NOMO-1 (cell line): ENCODE measurements at regions not wholly inside any gene's neighbourhood (a gene's known extent, or its start where the extent isn't known, plus 50 kb on each side); places are given as distances from the start of the nearest gene placed in this dataset.

ENCODE experiments used
- DNase-seq, 2 experiments: peaks; one replicate each; lab custom pipeline; 2025; ENCODE audit not compliant: unreplicated experiment in 2 of 2; lab: John Stamatoyannopoulos, UW

DNA sequence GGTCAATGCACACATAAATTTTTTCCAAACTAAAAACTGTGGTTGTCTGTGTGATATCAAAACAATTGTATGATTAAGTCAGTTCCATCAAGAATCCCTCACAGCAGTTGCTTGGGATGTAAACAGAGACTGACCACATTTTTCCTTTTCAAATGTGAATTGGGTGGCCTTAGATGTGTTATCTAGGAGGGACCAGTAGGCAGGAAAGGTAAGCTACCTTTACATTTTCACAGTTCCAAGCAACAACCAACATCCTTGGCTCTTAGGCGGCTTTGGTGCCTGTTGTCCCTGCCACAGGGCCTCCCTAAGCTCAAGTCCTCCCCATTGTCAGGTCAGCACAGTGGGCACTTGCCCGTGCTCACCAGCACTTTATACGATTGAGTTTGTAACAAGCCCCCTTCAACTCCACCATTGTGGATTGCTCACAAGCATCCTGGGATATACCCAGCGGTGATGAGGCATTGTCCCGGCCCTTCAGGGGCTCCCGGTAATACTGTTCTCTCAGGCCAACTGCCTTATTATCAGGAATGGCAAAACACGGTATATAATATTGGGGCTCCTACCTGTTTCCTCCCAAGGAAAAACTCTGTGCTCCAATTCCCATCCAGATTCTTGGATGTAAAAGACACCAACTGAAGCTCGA is 114.9 kb upstream of the ANKRD1 start:
- no peak for DNase-seq

DNA sequence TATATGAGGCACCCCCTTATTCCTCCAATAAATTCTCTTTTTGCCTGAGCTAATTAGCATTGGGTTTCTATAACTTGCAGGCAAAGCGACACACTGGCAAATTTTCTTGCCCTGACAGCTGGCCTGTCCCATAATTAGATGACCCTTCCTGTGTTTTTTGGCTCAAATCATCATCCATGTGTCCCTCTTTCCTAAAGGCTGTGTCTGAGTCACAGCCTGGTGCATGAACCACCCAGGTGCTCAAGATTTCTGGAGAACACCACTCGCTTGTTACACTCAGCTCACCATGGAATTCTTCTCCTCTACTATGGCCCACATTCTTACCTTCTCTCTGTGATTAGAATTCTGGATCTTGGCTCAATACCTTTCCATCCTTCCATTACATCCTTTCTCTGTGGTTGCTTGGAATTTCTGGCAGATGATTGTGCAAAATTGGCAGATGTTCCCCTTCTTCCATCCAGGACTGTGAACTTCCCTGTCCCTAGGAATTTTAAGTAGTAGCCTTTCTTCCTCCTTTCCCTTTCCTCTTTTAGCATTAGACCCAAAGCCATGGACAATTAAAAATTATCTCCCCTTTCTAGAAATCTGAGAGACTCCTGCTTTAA is 116.0 kb upstream of the ANKRD1 start:
- no peak for DNase-seq

DNA sequence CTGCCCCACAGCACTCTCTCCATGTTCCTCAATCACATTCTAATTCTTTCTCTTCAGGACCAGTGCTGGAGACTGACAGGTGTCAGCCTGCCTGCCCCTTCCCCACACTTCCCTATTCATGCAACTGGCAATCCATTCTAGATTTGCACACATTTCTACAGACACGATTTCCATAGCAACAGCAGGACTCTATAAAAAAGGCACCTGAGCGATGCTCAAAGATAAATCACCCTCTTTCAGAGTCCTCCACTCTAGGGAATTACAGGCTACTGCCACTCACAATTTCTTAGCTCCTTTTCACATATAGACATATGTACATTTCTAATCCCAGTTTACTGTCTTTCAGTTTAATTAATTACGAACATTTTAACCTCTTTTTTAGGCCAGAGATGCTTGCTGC is 118.1 kb upstream of the ANKRD1 start:
- DNase-seq, result no peak

DNA sequence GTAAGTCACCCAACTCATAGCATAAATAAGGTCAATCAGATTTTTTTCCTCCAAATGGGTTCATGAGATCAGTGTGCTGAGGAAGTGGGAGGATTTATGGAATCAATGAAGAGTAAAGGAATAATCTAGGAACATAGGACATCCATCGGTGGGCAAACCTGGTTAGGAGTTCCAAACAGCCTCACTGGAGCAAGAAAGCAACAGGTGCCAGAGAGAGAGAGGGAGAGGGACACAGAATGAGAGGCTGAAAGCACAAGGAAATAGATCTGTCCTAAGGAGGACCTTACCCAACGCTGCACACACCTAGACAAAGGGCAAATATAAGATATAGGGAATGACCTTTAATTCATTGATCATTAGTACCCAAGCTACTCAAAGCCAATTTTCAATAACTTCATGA is 119.5 kb upstream of the ANKRD1 start:
- no peak for DNase-seq

DNA sequence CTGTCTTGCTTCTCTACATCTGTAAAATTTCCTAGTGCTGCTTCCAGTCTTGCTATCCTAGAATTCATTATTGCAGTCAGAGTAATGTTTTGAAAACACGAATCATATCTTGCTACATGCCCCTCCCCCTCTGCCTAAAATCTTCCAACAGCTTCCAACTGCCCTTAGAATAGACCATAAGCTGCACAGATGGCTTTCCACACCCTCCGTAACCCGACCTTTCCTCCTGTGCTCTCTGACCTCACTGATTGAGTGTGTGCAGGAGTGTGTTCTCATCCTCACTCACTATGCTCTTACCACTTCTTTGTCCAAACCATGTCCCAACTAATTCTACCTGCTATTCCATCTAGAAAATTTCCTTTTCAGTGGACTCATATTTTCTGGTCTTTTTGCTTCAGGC is 121.2 kb upstream of the ANKRD1 start:
- DNase-seq, result no peak

DNA sequence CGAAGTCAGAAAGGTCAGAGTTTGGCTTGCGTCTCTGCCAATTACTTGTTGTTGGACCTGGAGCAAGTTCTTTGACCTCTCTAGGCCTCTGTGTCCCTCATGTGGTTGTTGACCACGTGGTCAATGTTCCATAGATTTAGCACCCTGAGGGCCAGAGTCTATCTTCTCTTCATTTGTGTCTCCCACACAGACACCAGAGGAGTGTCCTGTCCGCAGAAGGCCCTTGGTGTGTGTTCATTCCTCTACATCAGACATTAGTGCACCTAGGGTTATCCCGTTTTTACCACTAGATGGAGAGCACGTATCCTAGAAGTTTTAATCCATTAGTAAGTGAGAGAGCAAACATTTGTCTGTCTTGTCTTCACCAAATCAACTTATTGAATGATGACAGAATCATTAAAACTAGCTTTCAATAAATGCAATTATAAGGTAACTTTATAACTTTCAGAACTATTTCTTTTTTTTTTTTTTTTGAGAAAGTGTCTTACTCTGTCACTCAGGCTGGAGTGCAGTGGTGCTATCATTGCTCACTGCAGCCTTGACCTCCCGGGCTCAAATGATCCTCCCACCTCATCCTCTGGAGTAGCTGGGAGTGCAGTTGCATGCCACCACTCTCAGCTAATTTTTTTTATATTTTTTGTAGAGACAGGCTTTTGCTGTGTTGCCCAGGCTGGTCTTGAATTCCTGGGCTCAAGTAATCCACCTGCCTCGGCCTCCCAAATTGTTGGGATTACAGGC is 122.5 kb upstream of the ANKRD1 start:
- DNase-seq, result no peak

DNA sequence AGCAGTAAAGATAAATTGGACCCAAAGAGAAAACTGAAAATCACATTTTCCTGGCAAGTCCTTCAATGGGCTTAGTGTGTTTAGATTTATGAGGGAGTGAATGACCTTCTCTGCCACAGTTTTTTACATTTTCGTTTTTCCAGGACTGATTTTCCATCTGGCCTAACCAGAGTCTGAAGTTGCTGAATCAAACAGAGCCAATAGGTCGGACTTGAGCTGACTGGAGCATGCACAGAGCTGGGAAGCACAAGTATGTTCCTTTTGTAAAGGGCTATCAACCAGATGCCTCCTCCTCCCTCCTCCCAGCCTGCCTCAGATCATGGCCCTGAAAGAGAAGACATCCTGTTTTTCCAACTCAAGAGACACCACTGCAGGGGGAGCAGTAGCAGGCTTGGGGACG is 126.0 kb upstream of the ANKRD1 start:
- DNase-seq, result no peak

DNA sequence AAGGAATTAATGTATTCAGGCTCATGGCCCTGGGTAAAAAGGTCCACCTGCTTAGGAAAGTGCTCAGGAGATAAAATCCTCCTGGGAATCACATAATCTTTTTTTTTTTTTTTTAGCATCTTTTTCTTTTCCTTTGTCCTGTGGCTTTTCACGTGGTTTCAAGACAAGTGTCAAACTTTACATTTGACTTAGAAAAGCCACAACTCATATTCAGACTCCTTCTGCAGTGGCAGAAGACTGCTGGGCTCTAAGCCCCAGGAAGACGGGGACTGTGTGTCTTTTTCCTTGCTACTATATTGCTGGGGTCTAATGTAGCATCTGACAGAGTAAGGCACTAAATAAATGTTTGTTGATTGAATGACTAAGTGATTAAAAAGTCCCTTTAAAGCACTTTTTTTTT is 127.5 kb upstream of the ANKRD1 start:
- DNase-seq, result no peak

DNA sequence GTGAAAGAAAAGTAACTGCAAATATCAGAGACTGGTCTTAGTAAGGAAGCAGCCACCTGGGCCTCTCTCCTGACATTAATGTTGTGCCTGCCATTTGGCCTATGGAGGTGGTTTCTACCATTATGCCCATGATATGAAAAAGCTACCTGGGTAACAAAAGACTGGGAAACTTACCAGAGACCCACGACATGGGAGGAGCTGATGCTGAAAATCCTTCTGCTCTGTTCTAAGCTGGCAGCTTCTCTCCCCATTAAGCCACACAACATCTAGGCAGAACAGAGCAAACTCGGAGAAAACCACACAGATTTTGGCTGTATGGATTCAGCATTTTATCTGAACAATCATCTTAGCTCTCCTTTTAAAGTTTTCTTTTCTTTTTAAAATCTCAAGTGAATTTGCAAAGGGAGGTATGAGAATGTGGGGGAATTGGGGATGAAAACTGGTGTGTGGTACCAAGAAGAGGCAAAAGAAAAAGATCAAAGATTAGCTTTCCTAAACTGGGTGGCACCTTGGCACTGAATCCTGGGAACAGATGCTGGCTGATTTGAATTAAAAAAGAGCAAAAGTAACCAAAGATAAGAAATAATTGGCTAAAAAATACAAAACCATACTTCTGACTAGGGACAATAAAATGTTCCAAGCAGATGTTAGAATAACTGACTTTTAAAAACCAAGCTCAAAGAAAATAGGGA is 128.6 kb upstream of the ANKRD1 start:
- no peak for DNase-seq

DNA sequence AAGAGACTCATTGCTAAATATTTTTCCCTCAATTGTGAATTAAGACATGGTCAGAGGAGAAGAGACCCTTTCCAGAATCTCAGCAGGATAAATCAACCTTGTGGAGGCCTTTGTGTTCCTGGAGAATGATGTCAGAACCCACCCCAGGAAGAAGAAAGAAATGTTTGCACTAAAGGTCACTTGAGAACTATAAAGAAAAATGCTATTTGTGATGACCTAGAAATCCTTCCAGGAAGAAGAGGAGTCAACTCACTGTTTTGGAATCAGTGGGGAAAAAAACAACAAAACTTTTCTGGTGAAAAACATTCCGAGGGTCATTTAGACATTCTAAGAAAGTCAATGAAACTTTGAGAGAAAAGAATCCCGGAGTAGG is 129.1 kb upstream of the ANKRD1 start:
- DNase-seq, result no peak

DNA sequence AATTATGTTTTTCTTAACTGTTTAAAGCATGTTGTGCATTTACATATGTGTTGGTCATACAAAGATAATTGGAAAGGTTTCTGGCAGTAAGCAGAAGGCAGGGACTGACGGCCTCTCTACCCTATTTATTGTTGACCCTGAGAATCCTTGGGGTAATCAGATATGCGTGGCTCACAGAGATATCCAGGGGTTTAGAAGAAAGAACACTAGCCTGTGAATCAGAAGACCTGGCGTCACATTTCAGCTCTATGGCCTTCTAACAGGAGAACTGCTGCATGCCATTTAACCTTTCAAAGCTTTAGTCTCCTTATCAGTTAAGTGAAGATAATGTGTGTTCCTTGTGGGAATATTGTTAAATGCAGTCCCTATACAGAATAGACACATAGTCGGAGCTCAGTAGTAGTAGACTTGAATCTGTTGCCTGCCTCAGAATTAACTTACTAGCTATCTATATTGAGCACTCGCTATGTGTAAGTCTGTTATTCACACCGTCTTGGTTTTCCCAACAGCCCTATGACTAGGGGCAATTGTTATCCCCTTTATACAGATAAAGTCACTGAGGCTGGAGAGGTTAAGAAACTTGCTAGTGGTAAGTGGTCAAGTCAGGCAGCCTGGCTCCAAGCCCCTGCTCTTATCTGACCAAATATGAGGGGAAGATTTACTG is 129.6 kb upstream of the ANKRD1 start:
- DNase-seq, result no peak

DNA sequence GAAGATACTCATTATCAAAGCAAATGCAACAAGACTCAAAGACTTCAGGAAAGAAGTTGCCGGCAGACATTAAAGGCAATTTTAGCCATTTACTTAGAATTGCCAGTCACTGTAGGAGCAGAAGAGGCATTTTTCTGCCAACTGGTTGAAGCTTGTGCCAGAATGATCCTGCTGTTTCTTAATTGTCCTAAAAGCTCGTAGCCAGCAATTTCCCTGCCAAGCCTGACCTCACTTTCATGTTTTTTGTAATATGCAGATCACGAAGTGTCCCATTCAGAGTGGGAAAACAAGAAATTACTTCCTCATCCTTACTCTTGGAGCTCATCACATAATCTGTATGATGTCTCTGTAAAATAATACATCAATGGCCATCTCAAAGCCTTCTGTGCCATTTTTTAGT is 130.9 kb upstream of the ANKRD1 start:
- no peak for DNase-seq

DNA sequence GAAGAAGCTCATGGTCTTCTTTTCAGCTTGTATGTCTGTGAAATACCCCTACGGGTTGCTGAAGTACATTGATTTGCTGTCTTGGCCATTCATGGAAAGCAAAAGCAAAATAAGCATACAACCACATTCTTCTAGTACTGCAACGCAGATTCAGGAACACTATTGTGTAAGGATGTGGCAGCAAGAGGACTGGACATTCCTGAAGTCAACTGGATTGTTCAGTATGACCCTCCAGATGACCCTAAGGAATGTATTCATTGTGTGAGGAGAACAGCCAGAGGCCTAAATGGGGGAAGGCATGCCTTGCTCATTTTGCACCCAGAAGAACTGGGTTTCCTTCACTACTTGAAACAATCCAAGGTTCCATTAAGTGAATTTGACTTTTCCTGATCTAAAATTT is 133.4 kb upstream of the ANKRD1 start:
- no peak for DNase-seq

DNA sequence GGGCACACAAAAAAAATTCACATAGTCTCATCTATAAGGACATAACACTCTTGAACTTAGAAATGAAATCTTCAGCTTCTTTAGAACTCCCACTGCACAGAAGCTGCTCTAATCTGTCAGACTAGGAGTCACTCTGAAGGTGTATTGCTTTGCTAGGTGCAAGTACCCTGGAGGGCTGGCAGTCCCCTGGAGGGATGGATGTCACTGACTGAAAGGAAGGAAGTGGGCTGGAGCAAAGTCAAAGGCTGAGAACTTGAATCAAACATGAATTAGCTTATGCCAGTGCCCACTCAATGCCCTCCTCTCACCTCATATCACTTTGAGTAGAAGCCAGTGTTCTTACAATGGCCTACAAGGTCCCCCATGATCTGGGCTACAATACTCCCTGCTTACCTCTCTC is 140.3 kb upstream of the ANKRD1 start:
- no peak for DNase-seq

DNA sequence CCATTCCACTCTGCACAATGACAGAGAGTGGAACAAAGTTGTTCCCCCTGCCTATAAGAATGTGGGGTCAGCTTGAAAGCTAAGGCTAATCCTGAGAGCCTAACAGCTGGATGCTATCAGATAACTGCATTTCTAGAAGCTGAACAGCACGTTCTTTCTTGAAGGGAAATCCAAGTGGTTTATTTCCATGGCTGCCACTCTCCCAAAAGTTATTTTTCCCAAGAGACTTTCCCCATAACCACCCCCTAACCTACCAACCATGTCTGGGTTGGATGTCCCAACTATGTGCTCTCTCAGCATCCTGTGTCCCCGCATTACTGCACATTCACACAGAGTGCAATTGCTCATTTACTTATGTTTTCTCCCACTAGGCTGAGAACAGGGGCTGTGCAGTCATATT is 140.7 kb upstream of the ANKRD1 start:
- no peak for DNase-seq

DNA sequence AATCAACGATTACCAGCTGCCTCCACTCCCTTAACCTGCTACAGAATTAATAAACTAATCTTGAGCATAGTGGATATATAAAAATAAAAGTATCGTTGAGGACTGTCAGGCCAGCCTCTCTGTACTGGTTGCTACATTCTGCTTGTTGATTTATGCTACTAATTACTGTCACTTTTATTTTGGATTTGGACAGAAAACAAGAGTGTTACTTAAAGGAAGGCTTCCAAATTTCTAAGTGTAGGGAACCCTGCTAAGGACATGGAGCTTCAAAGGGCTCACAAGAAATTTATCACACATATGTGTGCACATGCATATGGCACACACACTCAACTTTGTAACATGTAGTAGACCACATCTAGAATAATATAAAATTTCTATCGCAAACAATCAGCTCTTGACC is 141.2 kb upstream of the ANKRD1 start:
- DNase-seq, result no peak

DNA sequence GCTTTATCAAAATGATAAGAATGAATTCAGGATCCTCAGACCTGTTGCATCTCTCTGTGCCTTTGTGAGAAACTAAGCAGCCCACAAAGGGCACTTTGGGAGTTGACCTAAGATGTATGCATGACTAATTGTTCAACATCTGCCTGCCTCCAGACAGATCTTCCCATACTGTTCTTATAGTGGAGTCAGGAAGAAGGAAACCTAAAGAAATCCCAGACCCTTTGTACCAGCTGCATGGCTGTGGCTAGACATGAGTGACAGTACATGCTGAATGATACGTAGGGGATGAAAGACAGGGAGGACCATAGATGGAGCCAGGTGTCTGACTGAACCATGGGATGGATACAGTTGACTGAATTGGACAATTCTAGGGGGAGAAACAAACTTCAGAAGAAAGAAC is 148.7 kb upstream of the PCGF5 start:
- DNase-seq, result no peak

DNA sequence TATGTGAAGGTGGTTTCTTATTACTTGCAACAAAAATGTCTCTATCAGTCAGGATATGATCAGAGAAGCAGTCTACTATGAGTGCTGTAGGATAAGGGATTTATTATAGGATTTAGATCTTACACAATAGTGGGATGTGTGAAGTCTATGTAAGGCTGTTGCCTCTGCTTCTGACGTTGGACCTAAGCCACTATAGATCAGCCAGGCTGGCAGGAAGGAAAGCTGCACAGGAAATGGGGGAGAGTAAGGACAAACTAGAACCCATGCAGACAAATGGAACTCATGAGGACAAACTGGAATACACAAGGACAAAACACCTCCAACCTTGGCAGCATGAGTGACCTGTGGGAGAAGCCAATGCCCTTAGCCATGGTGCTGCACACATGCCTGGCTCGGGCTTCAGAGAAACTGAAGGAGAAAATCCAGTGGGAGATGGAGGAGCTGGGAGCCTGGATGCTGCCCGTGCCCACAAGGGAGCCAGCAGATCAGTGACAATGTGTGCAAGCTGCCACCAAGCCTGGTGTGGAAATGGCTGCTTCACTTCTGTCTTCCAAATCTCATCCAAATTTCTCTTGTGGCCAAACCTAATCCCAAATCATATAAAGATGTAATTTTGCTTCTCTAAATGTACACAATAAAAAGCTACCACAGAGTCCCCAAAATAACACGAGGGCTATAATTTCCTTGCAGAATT is 147.0 kb upstream of the PCGF5 start:
- DNase-seq, result no peak

DNA sequence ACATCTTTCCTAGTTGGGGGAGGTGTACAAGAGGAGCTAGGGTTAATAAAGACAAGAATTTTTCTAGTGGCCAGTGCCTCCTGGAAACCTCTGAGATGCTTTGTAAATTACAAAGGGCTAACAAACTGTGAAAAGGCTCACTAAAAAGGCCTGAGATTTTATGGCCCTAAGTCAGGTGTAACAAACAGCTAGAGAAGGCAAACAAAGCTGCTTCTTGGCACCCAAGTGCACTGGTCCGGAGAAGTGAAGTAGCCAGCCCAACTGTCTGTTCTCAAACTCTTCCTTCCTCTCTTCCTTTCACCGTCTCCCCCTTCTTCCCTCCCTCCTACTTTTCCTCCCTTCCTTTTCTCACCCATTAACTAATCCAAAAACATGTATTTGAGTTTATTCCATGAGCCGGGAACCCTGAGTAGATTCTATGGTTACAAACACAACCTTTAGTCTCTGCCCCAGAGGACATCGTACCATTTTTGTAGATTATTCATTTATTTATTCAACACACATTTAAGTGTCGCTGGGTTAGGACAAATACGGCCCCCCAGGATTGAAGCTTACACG is 143.4 kb upstream of the PCGF5 start:
- DNase-seq, result no peak

DNA sequence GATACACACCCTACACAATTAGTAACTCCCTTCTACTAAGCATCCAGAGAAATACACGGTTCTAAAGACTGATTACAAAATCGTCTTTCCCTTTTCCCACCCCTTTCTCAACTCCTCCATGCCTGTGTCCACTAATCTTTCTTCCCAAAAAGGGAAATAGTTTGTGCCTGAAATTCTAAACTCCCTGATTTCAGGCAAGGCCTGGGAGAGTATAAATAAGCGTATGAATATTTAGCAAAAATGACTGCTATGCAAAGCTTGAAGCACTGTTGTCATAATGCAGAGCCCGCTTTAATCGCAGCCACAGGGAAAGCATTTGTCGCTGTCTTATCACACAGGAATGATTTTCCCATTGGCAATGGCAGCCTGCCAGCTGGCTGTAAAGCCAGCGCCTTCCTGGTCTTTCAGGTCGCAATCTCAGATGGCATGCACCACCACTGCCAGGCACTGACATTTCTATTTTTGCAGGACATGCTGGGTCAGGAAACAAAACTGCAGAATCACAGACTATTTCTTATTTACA is 142.9 kb upstream of the PCGF5 start:
- no peak for DNase-seq
